Kidney epithelial cell (primary cell): ENCODE measurements at regions not wholly inside any gene's neighbourhood (a gene's known extent, or its start where the extent isn't known, plus 50 kb on each side); places are given as distances from the start of the nearest gene placed in this dataset.

Experiments used
- DNase-seq: peaks from one replicate; pipeline ENCODE4 v3.0.0-alpha.2; 2010; ENCODE audit warnings: low read depth
- H3K27me3 ChIP-seq: 2 replicates; pipeline ENCODE4 v1.6.0; 2011; ENCODE audit warnings: low read length; ENCODE audit not compliant: control insufficient read depth, insufficient read depth
- H3K36me3 ChIP-seq: 2 replicates; pipeline ENCODE4 v1.5.1; 2011; ENCODE audit warnings: low read length; ENCODE audit not compliant: control insufficient read depth, insufficient read depth
- H3K4me3 ChIP-seq: 2 replicates; pipeline ENCODE4 v1.5.1; 2011; ENCODE audit warnings: low read depth, mild to moderate bottlenecking, control low read depth, low read length
- TF ChIP-seq, protein P1 (sequence below): IDR thresholded peaks from 2 replicates; pipeline ENCODE4 v1.5.1; 2011; ENCODE audit warnings: mild to moderate bottlenecking, moderate library complexity, low read length, control low read depth, inconsistent platforms; ENCODE audit not compliant: insufficient read depth, poor library complexity, severe bottlenecking

DNA sequence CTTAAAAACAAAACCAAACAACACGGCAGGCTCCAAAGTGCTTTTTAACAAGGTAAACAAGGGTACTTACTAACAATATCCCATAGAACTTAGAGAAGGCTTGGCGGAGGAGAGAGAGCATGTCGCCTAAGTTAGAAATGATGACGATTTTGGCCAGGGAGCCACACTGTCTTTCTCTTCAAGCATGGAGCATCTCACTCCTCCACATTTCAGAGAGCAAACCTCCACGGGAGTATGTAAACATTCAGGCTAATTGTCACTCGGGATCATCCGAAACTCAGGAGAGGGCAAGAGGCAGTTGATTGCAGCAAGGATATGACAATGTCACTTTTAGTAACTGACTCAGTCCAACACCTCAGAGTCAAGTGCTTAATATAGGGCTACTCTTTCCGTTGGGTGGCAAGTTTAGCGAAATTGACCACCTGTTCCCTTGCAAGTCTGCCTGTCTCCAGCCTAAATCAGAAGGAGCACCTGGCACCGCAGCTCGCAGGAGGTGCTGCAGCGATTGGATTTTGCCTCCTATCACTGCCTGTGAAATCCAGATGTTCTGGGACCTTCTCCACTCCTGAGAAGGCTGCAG is 65.8 kb upstream of the RPS6KA2 start:
- Histone ChIP-seq H3K27me3 (no peaks in the 10 kb centered on the region), H3K4me3 (no peak overlapping the region), H3K36me3 (no peaks in the 10 kb centered on the region)
- TF ChIP-seq, protein P1, sequence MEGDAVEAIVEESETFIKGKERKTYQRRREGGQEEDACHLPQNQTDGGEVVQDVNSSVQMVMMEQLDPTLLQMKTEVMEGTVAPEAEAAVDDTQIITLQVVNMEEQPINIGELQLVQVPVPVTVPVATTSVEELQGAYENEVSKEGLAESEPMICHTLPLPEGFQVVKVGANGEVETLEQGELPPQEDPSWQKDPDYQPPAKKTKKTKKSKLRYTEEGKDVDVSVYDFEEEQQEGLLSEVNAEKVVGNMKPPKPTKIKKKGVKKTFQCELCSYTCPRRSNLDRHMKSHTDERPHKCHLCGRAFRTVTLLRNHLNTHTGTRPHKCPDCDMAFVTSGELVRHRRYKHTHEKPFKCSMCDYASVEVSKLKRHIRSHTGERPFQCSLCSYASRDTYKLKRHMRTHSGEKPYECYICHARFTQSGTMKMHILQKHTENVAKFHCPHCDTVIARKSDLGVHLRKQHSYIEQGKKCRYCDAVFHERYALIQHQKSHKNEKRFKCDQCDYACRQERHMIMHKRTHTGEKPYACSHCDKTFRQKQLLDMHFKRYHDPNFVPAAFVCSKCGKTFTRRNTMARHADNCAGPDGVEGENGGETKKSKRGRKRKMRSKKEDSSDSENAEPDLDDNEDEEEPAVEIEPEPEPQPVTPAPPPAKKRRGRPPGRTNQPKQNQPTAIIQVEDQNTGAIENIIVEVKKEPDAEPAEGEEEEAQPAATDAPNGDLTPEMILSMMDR = no peak
- DNase-seq = no peak

DNA sequence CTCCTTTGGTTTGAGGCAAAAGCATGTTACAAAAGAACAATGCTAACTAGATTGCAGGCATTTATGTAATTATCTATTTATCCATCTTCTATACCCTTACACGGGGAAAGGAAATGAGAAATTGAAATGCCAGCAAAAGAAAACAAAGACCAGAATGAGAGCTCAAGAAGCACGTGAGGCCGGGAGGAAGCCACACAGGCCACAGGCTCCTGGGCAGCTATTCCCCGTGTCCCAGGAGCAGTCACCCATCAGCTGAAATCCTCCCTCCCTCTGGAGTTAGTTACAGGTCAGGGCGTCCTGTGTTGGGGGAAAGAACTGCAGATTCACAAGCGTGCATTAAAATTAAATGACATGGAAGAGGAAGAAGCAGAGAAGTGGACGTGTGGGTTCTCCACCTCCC is 64.7 kb upstream of the RPS6KA2 start:
- H3K27me3 ChIP-seq = no peaks in the 10 kb centered on the region
- H3K36me3 ChIP-seq = no peaks in the 10 kb centered on the region
- no peak overlapping the region for H3K4me3 ChIP-seq
- TF ChIP-seq, protein P1 = no peak
- no peak for DNase-seq

- H3K36me3 ChIP-seq = no peaks in the 10 kb centered on the region
- H3K4me3 ChIP-seq = no peak overlapping the region
- peak; percentile 64 for DNase-seq
- TF ChIP-seq, protein P1 = no peak
- no peaks in the 10 kb centered on the region for H3K27me3 ChIP-seq
Observed at GRCh38 chr6:166691199-166691598, 64.1 kb upstream of the RPS6KA2 start.

DNA sequence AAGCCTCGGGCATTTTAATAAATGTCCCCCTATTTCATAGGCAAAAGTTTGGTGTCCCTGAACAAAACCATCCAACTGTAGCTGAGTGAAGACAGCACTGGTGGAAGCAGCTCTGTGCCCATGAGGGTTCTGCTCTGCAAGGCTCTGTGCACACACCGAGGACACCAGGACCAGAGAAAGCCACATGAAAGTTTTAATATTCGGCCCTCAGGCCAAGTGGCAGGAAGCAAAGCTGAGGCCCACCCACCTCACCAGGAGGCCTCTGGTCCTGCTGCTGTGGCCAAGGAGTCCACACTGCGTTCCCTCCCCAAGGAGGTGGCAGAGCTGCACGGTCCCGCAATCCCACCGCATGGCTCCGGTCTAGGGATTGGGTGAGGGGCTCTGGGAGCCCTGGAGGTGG is 62.6 kb upstream of the RPS6KA2 start:
- TF ChIP-seq, protein P1 = no peak
- no peaks in the 10 kb centered on the region for H3K27me3 ChIP-seq
- no peak for DNase-seq
- no peaks in the 10 kb centered on the region for H3K36me3 ChIP-seq
- H3K4me3 ChIP-seq = no peak overlapping the region

DNA sequence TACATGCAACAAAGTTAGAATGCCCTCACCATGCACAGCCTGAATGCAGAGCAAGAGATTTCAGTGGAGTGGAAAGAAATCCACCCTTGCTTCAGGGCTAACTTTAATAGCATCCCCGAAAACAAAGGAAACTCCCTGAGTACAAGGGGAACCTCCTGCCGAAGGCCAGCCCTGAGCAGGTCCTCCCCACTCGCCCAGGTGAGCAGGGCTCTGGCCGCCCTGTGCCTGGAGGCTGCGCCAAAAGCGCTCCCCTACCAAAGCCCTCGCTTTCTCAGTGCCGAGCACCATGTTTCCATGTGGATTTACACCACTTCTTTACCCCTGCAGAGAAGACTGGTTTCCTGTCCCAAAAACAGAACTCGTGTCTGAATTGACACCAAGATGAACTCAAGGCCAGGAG is 61.9 kb upstream of the RPS6KA2 start:
- Histone ChIP-seq H3K36me3 (no peaks in the 10 kb centered on the region), H3K4me3 (no peak overlapping the region), H3K27me3 (no peaks in the 10 kb centered on the region)
- TF ChIP-seq, protein P1 = no peak
- no peak for DNase-seq

DNA sequence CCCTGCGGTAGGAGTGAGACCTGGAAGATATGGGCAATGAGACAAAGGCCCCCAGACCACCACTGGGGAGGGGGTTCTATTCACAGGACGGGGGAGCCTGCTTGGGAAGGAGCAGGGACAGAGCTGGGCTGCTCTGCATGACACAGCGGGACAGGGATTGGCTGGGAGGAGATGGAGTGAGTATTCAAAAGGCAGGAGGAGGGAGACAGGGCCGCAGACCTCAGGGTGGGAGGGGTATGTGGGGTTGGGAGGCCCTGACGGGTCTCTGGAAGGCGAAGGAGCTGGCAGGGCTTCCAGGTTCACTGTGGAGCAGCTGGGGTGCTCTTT is 60.8 kb upstream of the RPS6KA2 start:
- TF ChIP-seq, protein P1 = no peak
- DNase-seq = no peak
- Histone ChIP-seq H3K27me3 (no peaks in the 10 kb centered on the region), H3K36me3 (no peaks in the 10 kb centered on the region), H3K4me3 (no peak overlapping the region)
